ENCODE measurements at regions not wholly inside any gene's neighbourhood (a gene's known extent, or its start where the extent isn't known, plus 50 kb on each side); places are given as distances from the start of the nearest gene placed in this dataset.

- TF ChIP-seq CTCF (IDR thresholded peaks at IDR 0.05 in 4 of 5, conservative IDR thresholded peaks at IDR 0.05 in 1 of 5) (no peak), POLR2A (IDR thresholded peaks at IDR 0.05) (no peak)
These were observed 468.6 kb upstream of the CFAP20DC start for GRCh38 chr3:59518283-59519055.

Data from gastrocnemius medialis (tissue), 4 donors.